GM19328 (cell line): ENCODE measurements at regions not wholly inside any gene's neighbourhood (a gene's known extent, or its start where the extent isn't known, plus 50 kb on each side); places are given as distances from the start of the nearest gene placed in this dataset.
"Not testable (repeated sequence)": the region's sequence is repeated elsewhere in the genome, so short reads cannot be mapped to it uniquely, and the experiment has no call there.

ENCODE experiments used
- ATAC-seq: cut with Tn5 transposase; IDR thresholded peaks from one replicate; pipeline ENCODE4 v1.9.1; 2021; ENCODE audit warnings: mild to moderate bottlenecking, moderate library complexity; ENCODE audit not compliant: unreplicated experiment

DNA sequence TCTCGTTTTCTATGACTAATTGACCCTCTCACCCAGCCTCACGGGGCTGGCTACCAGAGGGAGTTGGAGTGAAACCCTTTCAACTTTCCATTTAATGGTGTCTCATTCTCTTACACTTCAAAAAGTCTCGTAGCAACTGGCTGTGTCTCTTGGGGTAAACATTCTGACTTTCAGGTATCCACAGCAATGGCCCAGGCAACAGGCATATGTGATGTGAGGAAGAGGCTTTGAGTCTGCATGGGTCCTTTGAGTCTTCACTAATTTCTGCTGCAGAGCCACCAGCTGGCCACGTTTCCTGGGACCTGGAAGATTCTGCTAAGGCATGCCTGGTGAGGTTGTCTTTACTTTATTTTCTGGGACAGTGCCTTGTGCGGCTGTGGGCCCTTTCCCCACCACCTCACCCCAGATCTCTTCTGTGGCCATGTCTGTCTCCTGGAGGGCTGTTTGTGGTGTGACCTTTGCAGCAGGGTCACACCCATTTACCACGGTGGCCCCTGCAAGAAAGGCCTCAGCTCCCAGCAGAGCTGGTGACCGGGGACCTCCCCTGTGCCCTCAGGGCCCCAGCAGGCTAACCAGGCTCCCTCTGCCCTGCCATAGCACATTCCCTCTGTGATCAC lies 112.5 kb upstream of the FRG1 start:
- no peak for ATAC-seq

GRCh38 chr4:189832528-189832927 lies 108.1 kb upstream of the FRG1 start:
- no peak for ATAC-seq

- no peak for ATAC-seq
Observed at GRCh38 chr4:189834616-189835015, 106.1 kb upstream of the FRG1 start.

GRCh38 chr4:189835505-189835904 lies 105.2 kb upstream of the FRG1 start:
- no peak for ATAC-seq

DNA sequence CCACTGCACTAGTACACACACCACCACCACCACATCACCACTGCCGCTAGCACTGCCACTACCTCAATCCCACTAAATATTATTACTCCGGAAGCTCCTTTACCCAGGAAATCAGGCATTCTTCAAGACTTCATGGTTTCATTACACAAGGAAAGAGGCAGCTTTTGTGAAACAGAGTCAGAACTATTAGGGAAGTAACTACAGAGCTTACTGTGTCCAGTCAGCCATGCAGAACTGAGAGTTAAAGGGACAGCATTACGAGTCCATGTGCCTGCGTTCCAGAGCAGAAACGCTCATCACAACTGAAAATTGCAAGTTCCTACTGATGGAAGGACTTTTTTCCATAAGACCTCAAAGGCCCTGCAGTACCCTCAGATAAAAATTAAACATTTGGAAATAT lies 103.2 kb upstream of the FRG1 start:
- ATAC-seq, result no peak

GRCh38 chr4:189838821-189839497 lies 101.7 kb upstream of the FRG1 start:
- ATAC-seq, result no peak

GRCh38 chr4:189840356-189840755 lies 100.3 kb upstream of the FRG1 start:
- ATAC-seq, result no peak

- ATAC-seq, result no peak
Observed at GRCh38 chr4:189843413-189844009, 97.2 kb upstream of the FRG1 start.

DNA sequence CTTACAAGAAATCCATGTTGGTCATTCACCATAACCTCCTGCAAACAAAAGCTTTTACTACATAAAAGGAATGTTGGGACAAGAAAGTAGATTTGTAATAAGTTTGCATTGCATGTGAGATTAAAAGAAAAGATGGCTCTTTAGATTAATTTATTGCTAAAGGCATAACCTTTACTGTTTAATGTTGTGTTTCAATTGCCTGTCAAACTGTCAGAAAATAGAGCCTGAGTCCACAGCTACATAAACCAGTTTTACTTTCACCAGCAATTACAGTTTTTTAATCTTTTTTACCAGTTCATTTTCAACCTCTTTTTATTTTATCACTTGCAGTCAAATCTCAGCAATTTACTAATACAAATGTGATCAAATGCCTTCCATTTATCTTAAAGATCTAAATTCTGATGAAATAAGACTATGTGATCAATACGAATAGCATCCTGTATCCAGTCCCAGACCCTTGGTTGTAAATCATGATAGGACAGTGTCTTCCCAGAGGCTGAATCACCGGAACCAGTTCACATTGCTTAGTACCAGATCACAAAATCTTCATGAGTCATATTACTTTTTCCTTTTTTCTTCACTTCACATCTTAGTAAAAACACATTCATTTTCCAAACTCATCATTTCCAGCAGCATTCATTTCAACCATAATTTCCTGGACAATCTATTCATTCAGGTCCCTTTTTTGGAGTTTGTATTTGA lies 95.4 kb upstream of the FRG1 start:
- ATAC-seq, result no peak

DNA sequence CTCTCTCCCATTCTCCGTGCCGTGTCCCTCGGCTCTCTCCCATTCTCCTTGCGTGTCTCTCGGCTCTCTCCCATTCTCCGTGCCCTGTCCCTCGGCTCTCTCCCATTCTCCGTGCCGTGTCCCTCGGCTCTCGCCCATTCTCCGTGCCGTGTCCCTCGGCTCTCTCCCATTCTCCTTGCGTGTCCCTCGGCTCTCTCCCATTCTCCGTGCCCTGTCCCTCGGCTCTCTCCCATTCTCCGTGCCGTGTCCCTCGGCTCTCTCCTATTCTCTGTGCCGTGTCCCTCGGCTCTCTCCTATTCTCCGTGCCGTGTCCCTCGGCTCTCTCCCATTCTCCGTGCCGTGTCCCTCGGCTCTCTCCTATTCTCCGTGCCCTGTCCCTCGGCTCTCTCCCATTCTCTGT lies 94.6 kb upstream of the FRG1 start:
- not testable (repeated sequence) for ATAC-seq

DNA sequence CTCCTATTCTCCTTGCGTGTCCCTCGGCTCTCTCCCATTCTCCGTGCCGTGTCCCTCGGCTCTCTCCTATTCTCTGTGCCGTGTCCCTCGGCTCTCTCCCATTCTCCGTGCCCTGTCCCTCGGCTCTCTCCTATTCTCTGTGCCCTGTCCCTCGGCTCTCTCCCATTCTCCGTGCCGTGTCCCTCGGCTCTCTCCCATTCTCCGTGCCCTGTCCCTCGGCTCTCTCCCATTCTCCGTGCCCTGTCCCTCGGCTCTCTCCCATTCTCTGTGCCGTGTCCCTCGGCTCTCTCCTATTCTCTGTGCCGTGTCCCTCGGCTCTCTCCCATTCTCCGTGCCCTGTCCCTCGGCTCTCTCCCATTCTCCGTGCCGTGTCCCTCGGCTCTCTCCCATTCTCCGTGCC lies 94.1 kb upstream of the FRG1 start:
- ATAC-seq, result not testable (repeated sequence)

DNA sequence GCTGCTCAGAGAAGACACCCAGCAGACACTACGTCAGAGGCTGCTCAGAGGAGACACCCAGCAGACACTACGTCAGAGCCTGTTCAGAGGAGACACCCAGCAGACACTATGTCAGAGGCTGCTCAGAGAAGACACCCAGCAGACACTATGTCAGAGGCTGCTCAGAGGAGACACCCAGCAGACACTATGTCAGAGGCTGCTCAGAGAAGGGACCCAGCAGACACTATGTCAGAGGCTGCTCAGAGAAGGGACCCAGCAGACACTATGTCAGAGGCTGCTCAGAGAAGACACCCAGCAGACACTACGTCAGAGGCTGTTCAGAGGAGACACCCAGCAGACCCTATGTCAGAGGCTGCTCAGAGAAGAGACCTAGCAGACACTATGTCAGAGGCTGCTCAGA lies 92.0 kb upstream of the FRG1 start:
- ATAC-seq, result not testable (repeated sequence)

DNA sequence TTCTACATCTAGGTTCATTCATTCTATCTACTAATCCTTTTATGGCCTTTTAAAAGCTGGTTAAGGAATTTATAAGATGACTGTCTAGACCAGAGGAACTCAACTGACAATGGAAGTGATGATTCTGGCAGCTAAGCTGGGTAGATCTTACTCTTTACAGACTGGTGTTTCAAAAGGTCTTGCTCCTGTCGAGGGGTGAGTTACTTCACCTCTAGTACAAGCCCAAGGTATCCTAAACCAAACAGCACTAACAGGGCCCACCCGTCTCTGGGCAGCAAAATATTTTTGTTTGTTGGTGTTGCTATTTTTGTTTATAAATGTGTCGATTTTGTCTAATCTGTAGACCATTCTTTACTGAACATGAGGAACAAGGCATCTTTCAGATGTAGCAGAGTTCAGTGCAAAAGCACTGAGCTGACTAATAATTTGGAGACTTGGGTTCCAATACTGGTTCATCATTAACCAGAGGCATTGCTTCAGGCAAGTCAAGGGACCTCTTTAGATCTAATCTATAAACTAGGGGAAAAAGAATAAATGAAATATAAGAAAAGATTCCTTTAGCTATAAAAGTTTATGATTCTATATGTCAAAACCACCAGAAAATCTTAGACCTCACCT lies 90.3 kb upstream of the FRG1 start:
- no peak for ATAC-seq

DNA sequence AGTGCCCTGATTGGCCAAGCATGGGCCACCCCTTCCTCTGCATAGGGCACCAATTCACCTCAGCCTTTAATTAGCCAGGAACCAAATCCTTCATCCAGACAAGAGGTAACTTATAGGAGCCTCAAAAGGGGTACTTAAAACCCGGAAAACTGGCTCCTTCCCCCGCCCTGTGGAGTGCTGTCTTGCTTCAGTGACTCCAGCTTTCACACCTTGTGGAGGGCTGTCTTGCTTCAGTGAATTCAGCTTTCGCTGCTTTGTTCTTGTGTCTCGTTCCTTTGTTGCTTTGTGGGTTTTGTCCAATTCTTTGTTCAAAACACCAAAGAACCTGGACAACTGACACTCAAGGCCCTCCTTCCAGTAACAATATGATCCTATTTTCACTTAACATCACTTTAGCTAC lies 82.2 kb upstream of the FRG1 start:
- ATAC-seq, result no peak

DNA sequence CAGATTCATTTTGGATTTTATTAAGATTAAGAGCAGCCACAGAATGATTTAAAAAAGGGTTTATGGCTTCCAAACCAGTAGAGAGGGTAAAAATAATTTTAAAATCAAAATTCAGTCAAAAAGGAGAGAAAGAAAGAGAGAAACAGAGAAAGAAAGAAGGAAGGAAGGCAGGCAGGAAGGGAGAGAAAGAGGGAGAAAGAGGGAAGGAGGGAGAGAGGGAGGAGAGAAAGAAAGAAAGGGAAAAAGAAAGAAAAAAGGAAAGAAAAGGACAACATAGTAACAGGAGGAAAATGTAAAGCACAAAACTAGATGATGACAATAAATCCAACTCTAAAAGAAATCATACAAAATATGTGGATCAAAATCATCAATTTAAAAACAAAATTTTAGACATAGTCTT lies 79.6 kb upstream of the FRG1 start:
- no peak for ATAC-seq

- ATAC-seq, result no peak
Observed at GRCh38 chr4:189869236-189869635, 71.4 kb upstream of the FRG1 start.

DNA sequence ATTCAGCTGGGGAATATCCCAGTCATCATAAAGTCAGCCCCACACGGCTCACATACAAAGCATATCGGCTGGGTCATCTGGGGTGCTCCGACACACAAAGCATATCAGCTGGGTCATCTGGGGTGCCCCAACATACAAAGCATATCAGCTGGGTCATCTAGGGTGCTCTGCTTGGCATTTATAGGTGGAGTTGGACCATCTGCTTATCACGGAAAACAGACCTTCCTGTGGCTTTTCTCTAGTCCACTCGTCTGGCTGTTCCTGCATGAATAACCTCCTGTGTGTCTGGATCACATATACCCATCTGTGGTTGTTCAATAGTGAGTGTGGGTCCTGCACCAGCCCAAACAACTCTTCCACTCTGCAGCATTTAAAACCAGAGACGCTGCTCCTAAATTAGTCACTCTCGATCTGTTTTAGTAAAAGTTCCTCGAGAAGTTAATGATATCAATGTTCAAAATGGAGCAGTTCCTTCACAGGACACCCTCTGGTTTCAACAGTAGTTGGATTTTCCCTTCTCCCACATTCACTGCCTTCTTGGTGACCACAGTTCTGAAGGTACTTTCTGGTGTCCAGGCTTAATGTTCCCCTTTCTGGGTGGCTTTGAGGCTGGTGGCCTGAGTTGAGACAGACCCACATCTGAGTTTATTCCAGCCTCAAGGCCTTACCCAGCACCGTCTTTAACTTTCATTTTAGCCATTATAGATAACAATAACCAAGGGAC lies 70.0 kb upstream of the FRG1 start:
- no peak for ATAC-seq

GRCh38 chr4:189874591-189874990 lies 66.1 kb upstream of the FRG1 start:
- ATAC-seq, result no peak

DNA sequence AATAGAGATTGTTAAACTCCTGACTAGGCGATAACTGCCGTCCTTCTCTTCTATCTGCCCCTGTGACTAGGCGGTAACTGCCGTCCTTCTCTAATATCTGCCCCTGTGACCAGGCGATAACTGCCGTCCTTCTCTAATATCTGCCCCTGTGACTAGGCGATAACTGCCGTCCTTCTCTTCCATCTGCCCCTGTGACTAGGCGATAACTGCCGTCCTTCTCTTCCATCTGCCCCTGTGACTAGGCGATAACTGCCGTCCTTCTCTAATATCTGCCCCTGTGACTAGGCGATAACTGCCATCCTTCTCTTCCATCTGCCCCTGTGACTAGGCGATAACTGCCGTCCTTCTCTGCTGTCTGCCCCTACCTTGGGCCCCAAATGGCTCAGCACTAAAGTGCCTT lies 59.5 kb upstream of the FRG1 start:
- peak; percentile 62 for ATAC-seq

DNA sequence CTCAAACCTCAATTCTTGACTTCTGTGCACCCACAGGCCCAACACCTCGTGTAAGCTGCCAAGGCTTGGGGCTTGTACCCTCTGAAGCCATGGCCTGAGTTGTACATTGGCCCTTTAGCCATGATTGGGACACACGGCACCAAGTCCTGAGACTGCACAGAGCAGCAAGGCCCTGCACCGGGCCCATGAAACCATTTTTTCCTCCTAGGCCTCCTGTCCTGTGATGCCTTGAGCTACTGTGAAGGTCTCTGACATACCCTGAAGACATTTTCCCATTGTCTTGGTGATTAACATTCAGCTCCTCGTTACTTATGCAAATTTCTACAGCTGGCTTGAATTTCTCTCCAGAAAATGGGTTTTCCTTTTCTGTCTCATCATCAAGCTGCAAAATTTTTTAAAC lies 52.3 kb upstream of the FRG1 start:
- ATAC-seq, result not testable (repeated sequence)
